ENCODE measurements at regions not wholly inside any gene's neighbourhood (a gene's known extent, or its start where the extent isn't known, plus 50 kb on each side); places are given as distances from the start of the nearest gene placed in this dataset.
"Not testable (repeated sequence)": the region's sequence is repeated elsewhere in the genome, so short reads cannot be mapped to it uniquely, and the experiment has no call there.

- no peak for DNase-seq
These were observed 190.6 kb upstream of the ARPP21 start for GRCh38 chr3:35448681-35449080.

DNA sequence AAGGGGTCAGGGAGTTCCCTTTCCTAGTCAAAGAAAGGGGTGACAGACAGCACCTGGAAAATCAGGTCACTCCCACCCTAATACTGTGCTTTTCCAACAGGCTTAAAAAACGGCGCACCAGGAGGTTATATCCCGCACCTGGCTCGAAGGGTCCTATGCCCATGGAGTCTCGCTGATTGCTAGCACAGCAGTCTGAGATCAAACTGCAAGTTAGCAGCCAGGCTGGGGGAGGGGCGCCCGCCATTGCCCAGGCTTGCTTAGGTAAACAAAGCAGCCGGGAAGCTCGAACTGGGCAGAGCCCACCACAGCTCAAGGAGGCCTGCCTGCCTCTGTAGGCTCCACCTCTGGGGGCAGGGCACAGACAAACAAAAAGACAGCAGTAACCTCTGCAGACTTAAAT, 184.5 kb upstream of the ARPP21 start:
- not testable (repeated sequence) for DNase-seq

DNA sequence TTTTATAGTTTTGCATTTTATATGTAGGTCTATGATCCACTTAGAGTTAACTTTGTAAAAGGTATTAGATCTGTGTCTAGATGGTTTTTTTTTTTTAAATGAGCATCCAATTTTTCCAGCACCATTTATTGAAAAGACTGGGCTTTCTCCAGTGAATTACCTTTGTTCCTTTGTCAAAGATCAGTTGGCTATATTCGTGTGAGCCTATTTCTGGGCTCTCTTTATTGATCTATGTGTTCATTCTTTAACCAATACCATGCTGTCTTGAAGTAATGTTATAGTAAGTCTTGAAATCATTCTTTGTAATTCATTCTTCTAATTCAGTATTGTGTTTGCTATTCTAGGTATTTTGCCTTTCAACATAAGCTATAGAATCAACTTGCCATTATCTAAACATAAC, 165.4 kb upstream of the ARPP21 start:
- DNase-seq: no peak

DNA sequence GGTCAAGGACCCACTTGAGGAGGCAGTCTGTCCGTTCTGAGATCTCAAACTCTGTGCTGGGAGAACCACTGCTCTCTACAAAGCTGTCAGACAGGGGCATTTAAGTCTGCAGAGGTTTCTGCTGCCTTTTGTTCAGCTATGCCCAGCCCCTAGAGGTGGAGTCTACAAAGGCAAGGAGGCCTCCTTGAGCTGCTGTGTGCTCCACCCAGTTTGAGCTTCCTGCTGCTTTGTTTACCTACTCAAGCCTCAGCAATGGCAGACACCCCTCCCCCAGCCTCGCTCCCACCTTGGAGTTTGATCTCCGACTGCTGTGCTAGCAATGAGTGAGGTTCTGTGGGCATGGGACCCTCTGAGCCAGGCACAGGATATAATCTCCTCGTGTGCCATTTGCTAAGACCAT, 156.8 kb upstream of the ARPP21 start:
- DNase-seq: not testable (repeated sequence)

DNA sequence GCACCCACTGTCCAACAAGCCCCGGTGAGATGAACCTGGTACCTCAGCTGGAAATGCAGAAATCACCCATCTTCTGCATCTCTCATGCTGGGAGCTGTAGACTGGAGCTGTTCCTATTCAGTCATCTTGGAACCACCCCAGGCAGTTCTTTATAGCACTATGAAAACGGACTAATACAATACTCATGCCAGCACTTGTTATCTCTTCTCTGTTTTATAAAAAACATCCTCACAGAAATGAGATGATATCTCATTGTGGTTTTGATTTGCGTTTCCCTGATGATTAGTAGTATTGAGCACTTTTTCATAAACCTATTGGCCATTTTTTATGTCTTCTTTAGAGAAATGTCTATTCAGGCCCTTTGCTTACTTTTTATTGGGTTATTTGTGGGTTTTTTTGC, 156.2 kb upstream of the ARPP21 start:
- DNase-seq: no peak

- DNase-seq: no peak
These were observed 154.3 kb upstream of the ARPP21 start for GRCh38 chr3:35484929-35485530.

DNA sequence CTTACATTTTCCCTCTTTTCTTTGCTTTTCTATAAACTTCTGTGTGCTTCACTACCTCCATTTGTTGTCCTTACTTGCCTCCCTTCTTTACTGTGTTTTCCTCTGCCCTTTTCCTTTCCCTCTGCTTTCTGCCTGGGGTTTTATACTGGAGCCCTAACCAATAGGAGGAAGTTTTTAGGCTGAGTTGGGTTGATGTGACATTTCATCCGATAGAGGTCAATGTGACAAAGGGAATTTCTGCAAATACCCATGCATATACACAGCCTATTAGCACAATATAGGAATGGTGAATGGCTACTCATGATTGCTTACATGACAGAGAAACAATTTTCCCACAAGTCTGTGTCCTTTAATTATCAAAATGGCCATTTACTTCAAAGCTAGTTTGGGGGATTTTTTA, 153.0 kb upstream of the ARPP21 start:
- DNase-seq: no peak

DNA sequence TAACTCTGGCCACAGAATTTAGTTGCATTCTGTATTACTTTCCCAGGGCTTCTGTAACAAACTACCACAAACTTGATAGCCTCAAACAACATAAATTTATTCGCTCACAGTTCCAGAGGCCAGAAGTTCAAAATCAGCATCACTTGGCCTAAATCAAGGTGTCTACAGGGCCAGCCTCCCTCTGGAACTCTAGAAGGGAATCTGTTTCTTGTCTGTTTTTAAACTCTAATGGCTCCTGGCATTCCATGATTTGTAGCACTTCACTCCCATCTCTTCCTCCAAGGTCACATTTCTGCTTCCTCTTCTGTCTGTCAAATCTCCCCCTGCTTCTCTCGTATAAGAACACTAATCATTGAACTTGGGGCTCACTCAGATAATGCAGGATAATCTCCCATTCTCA, 151.9 kb upstream of the ARPP21 start:
- DNase-seq: no peak

DNA sequence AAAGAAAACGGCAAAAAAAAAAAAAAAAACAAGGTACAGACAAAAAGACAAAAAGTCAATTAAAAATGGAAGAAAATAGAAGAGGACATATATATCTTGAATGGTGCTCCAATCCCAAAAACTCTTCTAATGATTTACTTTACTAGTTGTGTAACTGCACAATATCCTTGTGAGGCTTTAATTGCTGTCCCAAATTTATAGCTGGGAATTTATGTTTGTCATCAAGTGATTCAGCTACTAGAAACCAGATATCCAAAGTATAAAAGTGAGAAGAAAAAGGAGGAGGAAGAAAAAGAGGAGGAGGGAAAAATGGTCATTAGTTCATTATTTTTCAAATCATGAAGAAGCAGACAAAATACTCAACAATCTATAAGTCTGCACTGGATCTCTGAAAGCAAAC, 150.8 kb upstream of the ARPP21 start:
- DNase-seq: no peak

GRCh38 chr3:35492841-35493240, 146.5 kb upstream of the ARPP21 start:
- no peak for DNase-seq

DNA sequence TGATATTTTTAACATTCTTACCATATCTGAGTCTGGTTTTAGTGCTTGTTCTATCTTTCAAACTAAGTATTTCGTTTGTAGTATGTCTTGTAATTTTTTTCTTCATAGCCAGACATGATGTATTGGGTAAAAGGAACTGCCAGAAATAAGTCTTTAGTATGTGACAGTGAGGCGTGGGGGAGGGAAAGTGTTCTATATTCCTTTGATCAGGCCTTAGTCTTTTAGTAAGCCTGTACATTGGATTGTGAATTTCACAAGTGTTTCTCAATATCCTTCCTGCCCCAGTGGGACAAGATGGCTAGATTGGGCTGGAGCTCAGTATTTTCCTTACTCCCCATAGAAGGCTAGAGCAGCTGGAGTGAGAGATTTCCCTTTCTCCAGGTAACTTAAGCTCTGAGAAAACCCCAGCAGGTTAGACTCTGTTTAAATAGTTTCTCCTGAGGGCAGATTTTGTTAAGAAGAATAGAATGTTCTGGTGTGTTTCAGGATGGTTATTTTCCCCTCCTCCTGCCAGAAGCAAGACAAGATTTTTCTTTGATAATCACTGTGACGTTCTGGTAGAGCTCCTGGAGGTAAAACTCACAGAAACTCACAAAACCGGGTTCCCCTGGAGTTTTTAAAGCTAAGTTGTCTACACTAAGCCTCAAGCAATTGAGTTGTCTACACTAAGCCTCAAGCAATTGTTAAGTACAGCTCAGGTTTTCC, 140.7 kb upstream of the ARPP21 start:
- no peak for DNase-seq

GRCh38 chr3:35500641-35501350, 138.5 kb upstream of the ARPP21 start:
- no peak for DNase-seq

GRCh38 chr3:35502699-35503098, 136.6 kb upstream of the ARPP21 start:
- no peak for DNase-seq

GRCh38 chr3:35505181-35505580, 134.1 kb upstream of the ARPP21 start:
- no peak for DNase-seq

GRCh38 chr3:35505772-35506171, 133.6 kb upstream of the ARPP21 start:
- no peak for DNase-seq

DNA sequence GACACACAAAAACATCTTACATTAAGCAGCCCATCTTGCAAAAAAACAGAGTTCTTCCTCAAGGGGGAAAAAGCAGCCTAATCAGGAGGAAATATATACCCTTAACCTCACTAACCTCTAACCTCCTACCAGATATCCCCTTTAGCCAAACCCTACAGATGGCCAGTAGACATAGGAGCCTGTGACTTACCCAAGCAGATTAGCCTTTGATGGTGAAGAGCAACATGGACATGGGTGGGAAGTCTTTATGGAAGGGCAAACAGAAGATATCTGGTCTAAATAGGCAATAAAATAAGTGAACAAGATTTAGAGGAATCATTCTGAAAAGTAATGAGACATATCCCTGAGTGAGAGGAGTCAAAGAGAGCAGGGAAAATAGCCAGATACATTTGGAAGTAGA, 119.4 kb upstream of the ARPP21 start:
- no peak for DNase-seq

DNA sequence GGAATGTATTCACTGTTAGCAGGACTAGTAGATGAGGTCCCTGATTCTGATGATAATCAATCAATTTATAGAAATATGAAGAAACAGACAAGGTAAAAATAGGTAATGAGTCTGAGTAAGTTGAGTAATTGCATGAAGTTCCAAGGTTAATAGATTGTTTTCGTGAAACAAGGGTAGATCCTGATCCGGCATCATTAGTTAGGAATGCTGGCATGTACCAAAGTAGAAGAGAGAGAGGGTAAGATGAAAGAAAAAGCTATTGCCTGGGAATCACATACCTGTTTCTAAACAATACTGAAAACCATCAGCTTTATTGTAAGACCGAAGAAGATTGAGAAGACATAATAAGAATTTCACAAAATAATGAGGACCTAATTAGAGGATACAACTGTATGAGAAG, 118.1 kb upstream of the ARPP21 start:
- no peak for DNase-seq

- no peak for DNase-seq
These were observed 116.9 kb upstream of the ARPP21 start for GRCh38 chr3:35522450-35522849.

DNA sequence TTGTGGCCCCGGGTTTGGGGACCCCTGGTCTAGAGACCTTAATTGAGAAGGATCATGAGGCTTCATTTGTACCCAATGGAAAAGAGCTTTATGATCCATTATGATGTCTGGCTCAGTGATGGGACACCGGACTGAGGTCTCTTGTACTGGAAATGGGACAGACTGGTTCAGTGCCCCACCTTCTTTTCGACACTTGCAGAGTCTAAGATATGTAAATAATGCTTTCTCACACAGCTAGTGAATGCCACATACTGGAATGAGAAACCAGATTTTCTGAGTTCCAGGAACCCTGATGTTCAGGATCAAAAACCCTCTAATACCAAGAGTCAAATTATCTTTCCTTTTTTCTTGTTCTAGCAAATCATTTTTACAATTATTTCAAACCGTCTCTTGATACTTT, 116.3 kb upstream of the ARPP21 start:
- no peak for DNase-seq

GRCh38 chr3:35523838-35524237, 115.5 kb upstream of the ARPP21 start:
- DNase-seq: no peak

GRCh38 chr3:35524856-35525255, 114.5 kb upstream of the ARPP21 start:
- DNase-seq: no peak

DNA sequence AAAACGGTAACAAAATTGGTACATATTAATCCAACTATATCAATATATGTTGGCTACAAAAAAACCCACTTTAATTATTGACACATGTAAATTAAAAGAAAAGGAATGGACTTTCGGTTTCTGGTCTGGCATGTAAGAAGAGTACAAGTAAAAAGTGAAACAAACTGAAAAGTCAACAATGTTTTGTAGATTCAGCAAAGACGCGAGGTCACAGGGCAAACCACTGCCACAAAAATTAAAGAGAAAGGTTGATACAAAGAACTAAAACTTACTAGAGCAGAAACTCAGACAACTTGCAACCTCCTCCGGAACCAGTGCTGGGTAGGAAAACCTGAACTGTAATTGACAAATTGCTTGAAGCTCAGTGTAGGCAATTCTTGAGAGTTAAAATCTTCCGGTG, 110.6 kb upstream of the ARPP21 start:
- no peak for DNase-seq

DNA sequence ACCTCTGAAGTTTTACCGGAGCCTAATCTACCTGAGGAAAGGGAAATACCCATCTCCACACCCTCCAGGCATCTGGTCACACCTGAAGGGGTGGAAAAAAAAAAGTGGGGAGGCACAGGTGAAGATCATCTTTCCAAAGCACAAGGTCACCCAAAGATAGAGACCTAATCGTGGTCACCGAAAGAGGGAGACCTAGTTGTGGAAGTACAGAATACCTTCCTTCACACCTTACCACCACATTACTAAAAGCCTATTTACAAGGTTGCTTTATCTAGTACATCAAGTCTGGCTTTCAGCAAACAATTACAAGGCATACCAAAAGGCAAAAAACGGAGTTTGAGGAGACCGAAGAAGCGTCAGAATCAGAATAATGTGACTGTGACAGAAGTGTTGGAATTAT, 110.0 kb upstream of the ARPP21 start:
- no peak for DNase-seq

- DNase-seq: no peak
These were observed 102.1 kb upstream of the ARPP21 start for GRCh38 chr3:35537265-35537664.

GRCh38 chr3:35544976-35545375, 94.3 kb upstream of the ARPP21 start:
- DNase-seq: no peak
